ENCODE measurements at regions not wholly inside any gene's neighbourhood (a gene's known extent, or its start where the extent isn't known, plus 50 kb on each side); places are given as distances from the start of the nearest gene placed in this dataset.

DNA sequence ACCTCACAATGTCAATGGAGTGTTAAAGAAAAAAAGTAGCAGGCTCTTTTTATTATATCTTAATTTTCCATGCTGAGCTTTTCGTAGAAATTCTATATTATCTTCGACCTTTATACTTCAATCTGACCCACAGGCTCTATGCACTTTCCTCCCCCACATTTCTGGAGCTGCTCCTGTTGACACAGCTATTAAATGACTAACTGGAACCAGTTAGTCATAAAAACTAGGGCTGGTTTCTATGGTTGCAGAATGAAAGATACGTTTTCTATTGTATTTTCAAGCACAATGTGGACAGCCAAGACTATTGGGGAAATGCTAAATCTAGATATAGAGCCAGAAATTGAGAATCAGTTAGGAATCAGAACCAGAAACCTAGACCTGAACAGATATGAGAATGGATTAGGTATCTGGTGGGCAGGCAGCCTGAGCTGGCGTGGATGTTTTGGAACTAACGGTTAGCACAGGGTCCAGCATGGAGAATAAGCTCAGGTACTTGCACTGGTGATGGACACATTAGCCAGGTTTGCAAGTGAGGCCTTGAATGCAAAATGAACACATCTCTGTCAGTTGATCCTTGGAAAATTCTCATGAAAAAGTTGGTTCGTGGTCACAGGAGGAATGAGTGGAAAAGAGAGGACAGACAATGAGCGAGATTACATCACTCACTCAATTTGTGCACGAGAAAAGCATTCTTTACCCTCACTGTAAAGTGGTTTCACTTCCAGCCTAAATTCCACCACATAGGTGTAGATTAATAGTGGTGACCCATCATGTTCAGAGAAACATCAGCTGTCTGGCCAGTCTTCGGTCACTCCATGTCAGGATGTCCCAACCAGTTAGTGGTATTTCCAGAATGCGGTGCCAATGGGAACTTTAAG is 144.6 kb upstream of the EPHA4 start (continued):
- no peak for TF ChIP-seq POLR2AphosphoS5 (IDR thresholded peaks at IDR 0.05; ENCODE audit: low read depth, low read length)
- no peak for TF ChIP-seq SMC3 (IDR thresholded peaks at IDR 0.05; ENCODE audit: low read depth, low read length)
- TF ChIP-seq EZH2phosphoT487 (IDR thresholded peaks at IDR 0.05; ENCODE audit: borderline replicate concordance, low read depth): no peak

DNA sequence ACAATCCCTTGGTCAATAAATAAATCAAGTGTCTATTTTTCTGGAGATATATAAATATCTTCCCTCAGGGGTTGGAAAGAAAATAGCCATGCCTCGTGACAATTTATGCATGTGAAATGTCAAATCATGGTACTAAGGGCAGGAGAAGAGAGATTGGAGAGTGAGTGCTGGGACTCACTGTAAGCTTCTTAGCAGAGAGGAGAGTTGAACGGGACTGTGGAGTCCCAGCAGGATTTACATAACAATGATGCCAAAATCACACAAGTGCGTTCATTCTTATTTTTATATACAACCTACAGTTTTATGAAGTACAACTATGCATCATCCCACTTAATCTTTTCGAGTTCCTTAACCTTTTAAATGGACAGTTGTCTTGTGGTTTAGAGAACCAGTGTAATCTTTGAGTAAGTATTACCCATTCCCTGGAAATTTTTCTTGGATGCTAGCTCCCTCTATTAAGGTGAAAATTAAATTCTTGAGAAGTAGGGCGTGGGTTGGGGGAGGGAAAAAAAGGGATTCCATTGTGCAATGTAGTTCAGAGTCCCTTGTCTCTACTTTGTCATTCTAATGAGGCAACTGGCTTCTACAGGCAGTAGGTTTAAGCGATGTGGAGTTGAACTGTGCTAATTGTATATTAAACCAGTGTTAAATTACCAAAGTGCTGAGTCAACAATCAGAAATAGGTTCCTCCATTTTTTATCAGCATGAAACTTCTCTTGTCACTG is 143.6 kb upstream of the EPHA4 start:
- Histone ChIP-seq H3K4me1 (ENCODE audit: control insufficient read depth in 1 of 2, insufficient read depth in 2 of 2, low read depth in 1 of 2, low read length in 1 of 2) (no peaks in the 10 kb centered on the region), H3F3A (replicated peaks; ENCODE audit: insufficient read depth) (no peaks in the 10 kb centered on the region), H3K4me3 (ENCODE audit: low read depth in 2 of 2, low read length in 1 of 2) (no peak overlapping the region), H3K79me2 (ENCODE audit: insufficient read depth) (no peaks in the 10 kb centered on the region), H3K4me2 (no peak overlapping the region), H3K36me3 (replicated peaks in 1 of 2; ENCODE audit: control insufficient read depth in 1 of 2, insufficient read depth in 2 of 2, low read length in 1 of 2) (no peaks in the 10 kb centered on the region), H3K27me3 (ENCODE audit: insufficient read depth) (no peaks in the 10 kb centered on the region), H3K27ac (ENCODE audit: low read depth in 2 of 2, low read length in 1 of 2) (no peak overlapping the region), H3K9me2 (no peaks in the 10 kb centered on the region), H4K20me1 (ENCODE audit: insufficient read depth) (no peaks in the 10 kb centered on the region), H3K9me3 (no peaks in the 10 kb centered on the region), H3K9ac (no peak overlapping the region), H2AFZ (ENCODE audit: low read depth) (no peak overlapping the region)
- TF ChIP-seq FOXJ3 (CRISPR knock-in tag; IDR thresholded peaks at IDR 0.05) (no peak), YY1 (IDR thresholded peaks at IDR 0.05; ENCODE audit: low read depth) (no peak), TEAD4 (IDR thresholded peaks at IDR 0.05; ENCODE audit: borderline replicate concordance, insufficient read depth) (no peak), NFIC (IDR thresholded peaks at IDR 0.05; ENCODE audit: borderline replicate concordance) (no peak), RXRA (IDR thresholded peaks at IDR 0.05; ENCODE audit: borderline replicate concordance, low read depth) (no peak), FOXM1 (IDR thresholded peaks at IDR 0.05; ENCODE audit: low read depth) (no peak), CHD2 (IDR thresholded peaks at IDR 0.05; ENCODE audit: low read length, partially characterized antibody) (no peak), FOSL2 (IDR thresholded peaks at IDR 0.05; ENCODE audit: borderline replicate concordance, low read depth) (no peak), MXI1 (IDR thresholded peaks at IDR 0.05; ENCODE audit: low read depth, low read length) (no peak), POLR2AphosphoS5 (IDR thresholded peaks at IDR 0.05; ENCODE audit: low read depth, low read length) (no peak), ELF1 (IDR thresholded peaks at IDR 0.05) (no peak), RAD21 (IDR thresholded peaks at IDR 0.05; ENCODE audit: low read length) (no peak), EP300 (IDR thresholded peaks at IDR 0.05; ENCODE audit: borderline replicate concordance in 1 of 2, low read depth in 1 of 2, low read length in 1 of 2) (no peak)
- TF ChIP-seq, protein P1, sequence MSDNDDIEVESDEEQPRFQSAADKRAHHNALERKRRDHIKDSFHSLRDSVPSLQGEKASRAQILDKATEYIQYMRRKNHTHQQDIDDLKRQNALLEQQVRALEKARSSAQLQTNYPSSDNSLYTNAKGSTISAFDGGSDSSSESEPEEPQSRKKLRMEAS (IDR thresholded peaks at IDR 0.05; ENCODE audit: low read depth): no peak
- TF ChIP-seq, protein P2, sequence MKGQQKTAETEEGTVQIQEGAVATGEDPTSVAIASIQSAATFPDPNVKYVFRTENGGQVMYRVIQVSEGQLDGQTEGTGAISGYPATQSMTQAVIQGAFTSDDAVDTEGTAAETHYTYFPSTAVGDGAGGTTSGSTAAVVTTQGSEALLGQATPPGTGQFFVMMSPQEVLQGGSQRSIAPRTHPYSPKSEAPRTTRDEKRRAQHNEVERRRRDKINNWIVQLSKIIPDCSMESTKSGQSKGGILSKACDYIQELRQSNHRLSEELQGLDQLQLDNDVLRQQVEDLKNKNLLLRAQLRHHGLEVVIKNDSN (IDR thresholded peaks at IDR 0.05; ENCODE audit: borderline replicate concordance, low read depth): no peak
- TF ChIP-seq, protein P3, sequence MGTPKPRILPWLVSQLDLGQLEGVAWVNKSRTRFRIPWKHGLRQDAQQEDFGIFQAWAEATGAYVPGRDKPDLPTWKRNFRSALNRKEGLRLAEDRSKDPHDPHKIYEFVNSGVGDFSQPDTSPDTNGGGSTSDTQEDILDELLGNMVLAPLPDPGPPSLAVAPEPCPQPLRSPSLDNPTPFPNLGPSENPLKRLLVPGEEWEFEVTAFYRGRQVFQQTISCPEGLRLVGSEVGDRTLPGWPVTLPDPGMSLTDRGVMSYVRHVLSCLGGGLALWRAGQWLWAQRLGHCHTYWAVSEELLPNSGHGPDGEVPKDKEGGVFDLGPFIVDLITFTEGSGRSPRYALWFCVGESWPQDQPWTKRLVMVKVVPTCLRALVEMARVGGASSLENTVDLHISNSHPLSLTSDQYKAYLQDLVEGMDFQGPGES (IDR thresholded peaks at IDR 0.05; ENCODE audit: low read depth, low read length): no peak
- TF ChIP-seq, protein P4, sequence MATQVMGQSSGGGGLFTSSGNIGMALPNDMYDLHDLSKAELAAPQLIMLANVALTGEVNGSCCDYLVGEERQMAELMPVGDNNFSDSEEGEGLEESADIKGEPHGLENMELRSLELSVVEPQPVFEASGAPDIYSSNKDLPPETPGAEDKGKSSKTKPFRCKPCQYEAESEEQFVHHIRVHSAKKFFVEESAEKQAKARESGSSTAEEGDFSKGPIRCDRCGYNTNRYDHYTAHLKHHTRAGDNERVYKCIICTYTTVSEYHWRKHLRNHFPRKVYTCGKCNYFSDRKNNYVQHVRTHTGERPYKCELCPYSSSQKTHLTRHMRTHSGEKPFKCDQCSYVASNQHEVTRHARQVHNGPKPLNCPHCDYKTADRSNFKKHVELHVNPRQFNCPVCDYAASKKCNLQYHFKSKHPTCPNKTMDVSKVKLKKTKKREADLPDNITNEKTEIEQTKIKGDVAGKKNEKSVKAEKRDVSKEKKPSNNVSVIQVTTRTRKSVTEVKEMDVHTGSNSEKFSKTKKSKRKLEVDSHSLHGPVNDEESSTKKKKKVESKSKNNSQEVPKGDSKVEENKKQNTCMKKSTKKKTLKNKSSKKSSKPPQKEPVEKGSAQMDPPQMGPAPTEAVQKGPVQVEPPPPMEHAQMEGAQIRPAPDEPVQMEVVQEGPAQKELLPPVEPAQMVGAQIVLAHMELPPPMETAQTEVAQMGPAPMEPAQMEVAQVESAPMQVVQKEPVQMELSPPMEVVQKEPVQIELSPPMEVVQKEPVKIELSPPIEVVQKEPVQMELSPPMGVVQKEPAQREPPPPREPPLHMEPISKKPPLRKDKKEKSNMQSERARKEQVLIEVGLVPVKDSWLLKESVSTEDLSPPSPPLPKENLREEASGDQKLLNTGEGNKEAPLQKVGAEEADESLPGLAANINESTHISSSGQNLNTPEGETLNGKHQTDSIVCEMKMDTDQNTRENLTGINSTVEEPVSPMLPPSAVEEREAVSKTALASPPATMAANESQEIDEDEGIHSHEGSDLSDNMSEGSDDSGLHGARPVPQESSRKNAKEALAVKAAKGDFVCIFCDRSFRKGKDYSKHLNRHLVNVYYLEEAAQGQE (IDR thresholded peaks at IDR 0.05; ENCODE audit: low read depth, low read length): no peak
- WGBS (ENCODE audit: low lambda C conversion rate): 4% methylated on average over 6 of the region's 6 CpGs
- ChIA-PET POLR2A (no interaction called here), CTCF (interaction anchor here (0.9 kb wide), 1 partner anchor 22 kb away, joined by 3 read pairs; no protein-coding TSS in a partner anchor)
- DNase-seq: no peak
